ENCODE measurements at regions not wholly inside any gene's neighbourhood (a gene's known extent, or its start where the extent isn't known, plus 50 kb on each side); places are given as distances from the start of the nearest gene placed in this dataset.

DNA sequence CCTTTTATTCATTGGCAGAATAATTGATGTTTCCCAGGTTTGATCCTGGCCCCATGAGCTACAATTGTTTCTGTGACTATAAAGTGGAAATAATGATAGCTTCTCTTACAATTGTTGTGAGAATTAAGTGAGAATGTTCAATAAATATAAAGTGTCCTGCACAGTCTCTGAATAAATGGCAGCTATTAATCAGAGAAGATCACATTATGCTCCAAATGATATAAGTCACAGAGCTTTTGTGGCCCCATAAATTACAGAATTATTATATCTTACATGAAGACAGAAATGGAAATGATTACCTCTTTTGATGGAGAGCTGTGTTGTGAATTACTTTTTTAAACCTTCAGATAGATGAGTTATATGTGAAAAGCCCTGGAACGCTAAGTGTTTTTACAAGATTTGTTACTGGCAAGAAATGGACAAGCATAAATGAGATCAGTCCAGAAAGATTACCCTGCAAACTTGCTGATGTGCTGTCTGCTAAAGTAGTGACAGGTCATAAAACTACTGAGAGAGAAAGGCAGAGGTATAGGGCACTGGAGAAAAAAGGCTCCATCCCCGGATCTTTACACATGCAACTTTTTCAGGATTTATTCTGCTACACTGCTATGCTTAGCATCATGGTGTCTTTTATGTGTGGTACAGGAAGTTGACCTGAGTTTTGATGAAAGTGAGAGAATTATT is 750.9 kb upstream of the GOT2 start:
- no peak for TF ChIP-seq TAF1 (IDR thresholded peaks at IDR 0.05; ENCODE audit: low read depth)
- no peak for TF ChIP-seq EP300 (IDR thresholded peaks at IDR 0.05; ENCODE audit: borderline replicate concordance)
- no peak for TF ChIP-seq RAD21 (IDR thresholded peaks at IDR 0.05; ENCODE audit: low read depth)
- no peak for TF ChIP-seq CREB1 (IDR thresholded peaks at IDR 0.05; ENCODE audit: low read depth)
- TF ChIP-seq CEBPB (IDR thresholded peaks at IDR 0.05), result no peak
- TF ChIP-seq, protein P1, sequence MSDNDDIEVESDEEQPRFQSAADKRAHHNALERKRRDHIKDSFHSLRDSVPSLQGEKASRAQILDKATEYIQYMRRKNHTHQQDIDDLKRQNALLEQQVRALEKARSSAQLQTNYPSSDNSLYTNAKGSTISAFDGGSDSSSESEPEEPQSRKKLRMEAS (IDR thresholded peaks at IDR 0.05), result no peak
- TF ChIP-seq, protein P2, sequence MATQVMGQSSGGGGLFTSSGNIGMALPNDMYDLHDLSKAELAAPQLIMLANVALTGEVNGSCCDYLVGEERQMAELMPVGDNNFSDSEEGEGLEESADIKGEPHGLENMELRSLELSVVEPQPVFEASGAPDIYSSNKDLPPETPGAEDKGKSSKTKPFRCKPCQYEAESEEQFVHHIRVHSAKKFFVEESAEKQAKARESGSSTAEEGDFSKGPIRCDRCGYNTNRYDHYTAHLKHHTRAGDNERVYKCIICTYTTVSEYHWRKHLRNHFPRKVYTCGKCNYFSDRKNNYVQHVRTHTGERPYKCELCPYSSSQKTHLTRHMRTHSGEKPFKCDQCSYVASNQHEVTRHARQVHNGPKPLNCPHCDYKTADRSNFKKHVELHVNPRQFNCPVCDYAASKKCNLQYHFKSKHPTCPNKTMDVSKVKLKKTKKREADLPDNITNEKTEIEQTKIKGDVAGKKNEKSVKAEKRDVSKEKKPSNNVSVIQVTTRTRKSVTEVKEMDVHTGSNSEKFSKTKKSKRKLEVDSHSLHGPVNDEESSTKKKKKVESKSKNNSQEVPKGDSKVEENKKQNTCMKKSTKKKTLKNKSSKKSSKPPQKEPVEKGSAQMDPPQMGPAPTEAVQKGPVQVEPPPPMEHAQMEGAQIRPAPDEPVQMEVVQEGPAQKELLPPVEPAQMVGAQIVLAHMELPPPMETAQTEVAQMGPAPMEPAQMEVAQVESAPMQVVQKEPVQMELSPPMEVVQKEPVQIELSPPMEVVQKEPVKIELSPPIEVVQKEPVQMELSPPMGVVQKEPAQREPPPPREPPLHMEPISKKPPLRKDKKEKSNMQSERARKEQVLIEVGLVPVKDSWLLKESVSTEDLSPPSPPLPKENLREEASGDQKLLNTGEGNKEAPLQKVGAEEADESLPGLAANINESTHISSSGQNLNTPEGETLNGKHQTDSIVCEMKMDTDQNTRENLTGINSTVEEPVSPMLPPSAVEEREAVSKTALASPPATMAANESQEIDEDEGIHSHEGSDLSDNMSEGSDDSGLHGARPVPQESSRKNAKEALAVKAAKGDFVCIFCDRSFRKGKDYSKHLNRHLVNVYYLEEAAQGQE (IDR thresholded peaks at IDR 0.05; ENCODE audit: low read depth), result no peak
- no peak for TF ChIP-seq YY1 (IDR thresholded peaks at IDR 0.05; ENCODE audit: low read depth)
- TF ChIP-seq, protein P3, sequence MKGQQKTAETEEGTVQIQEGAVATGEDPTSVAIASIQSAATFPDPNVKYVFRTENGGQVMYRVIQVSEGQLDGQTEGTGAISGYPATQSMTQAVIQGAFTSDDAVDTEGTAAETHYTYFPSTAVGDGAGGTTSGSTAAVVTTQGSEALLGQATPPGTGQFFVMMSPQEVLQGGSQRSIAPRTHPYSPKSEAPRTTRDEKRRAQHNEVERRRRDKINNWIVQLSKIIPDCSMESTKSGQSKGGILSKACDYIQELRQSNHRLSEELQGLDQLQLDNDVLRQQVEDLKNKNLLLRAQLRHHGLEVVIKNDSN (IDR thresholded peaks at IDR 0.05), result no peak
- no peak for TF ChIP-seq ZBTB7A (IDR thresholded peaks at IDR 0.05; ENCODE audit: low read depth)
- no peak for TF ChIP-seq NFIC (IDR thresholded peaks at IDR 0.05)
- no peak for TF ChIP-seq TCF12 (IDR thresholded peaks at IDR 0.05; ENCODE audit: low read depth)
